ENCODE measurements at regions not wholly inside any gene's neighbourhood (a gene's known extent, or its start where the extent isn't known, plus 50 kb on each side); places are given as distances from the start of the nearest gene placed in this dataset.
"Not testable (repeated sequence)": the region's sequence is repeated elsewhere in the genome, so short reads cannot be mapped to it uniquely, and the experiment has no call there.

- H3K9me3 Mint-ChIP-seq; H3K4me3 Mint-ChIP-seq; H3K27me3 Mint-ChIP-seq (ENCODE audit: low read depth, poor library complexity); H3K27ac Mint-ChIP-seq; DNase-seq: not testable (repeated sequence)
- peaks cover 14% of the 10 kb centered on the region for H3K4me1 Mint-ChIP-seq
- H3K36me3 Mint-ChIP-seq (ENCODE audit: low read depth) = peaks cover 54% of the 10 kb centered on the region
These were observed 109.9 kb upstream of the NUTM2F start for GRCh38 chr9:94438336-94438735.

DNA sequence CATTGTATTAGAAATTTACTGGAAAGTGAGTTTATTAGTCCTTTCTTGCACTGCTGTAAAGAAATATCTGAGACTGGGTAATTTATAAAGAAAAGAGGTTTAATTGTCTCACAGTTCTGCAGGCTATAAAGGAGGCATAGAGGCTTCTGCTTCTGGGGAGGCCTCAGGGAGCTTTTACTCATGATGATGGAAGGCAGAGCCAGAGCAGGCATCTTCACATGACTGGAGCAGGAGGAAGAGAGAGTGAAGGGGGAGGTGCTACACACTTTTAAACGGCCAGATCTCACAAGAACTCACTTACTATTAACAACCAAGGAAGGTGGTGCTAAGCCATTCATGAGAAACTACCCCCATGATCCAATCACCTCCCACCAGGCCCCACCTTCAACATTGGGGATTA lies 112.7 kb upstream of the NUTM2F start:
- H3K4me3 Mint-ChIP-seq; H3K27me3 Mint-ChIP-seq (ENCODE audit: low read depth, poor library complexity); H3K27ac Mint-ChIP-seq; DNase-seq; H3K9me3 Mint-ChIP-seq: not testable (repeated sequence)
- H3K4me1 Mint-ChIP-seq = peaks cover 37% of the 10 kb centered on the region
- H3K36me3 Mint-ChIP-seq (ENCODE audit: low read depth) = peaks cover 47% of the 10 kb centered on the region

- no peak for DNase-seq
- peak overlapping the region; percentile 44 for H3K27ac Mint-ChIP-seq
- peaks cover 54% of the 10 kb centered on the region for H3K36me3 Mint-ChIP-seq (ENCODE audit: low read depth)
- TF ChIP-seq, protein P1, sequence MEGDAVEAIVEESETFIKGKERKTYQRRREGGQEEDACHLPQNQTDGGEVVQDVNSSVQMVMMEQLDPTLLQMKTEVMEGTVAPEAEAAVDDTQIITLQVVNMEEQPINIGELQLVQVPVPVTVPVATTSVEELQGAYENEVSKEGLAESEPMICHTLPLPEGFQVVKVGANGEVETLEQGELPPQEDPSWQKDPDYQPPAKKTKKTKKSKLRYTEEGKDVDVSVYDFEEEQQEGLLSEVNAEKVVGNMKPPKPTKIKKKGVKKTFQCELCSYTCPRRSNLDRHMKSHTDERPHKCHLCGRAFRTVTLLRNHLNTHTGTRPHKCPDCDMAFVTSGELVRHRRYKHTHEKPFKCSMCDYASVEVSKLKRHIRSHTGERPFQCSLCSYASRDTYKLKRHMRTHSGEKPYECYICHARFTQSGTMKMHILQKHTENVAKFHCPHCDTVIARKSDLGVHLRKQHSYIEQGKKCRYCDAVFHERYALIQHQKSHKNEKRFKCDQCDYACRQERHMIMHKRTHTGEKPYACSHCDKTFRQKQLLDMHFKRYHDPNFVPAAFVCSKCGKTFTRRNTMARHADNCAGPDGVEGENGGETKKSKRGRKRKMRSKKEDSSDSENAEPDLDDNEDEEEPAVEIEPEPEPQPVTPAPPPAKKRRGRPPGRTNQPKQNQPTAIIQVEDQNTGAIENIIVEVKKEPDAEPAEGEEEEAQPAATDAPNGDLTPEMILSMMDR (IDR thresholded peaks at IDR 0.05) = no peak
- no peak overlapping the region for H3K4me3 Mint-ChIP-seq
- H3K9me3 Mint-ChIP-seq = no peaks in the 10 kb centered on the region
- peaks cover 42% of the 10 kb centered on the region for H3K4me1 Mint-ChIP-seq
- no peaks in the 10 kb centered on the region for H3K27me3 Mint-ChIP-seq (ENCODE audit: low read depth, poor library complexity)
These were observed 113.1 kb upstream of the PCAT7 start for GRCh38 chr9:94441796-94442195.

DNA sequence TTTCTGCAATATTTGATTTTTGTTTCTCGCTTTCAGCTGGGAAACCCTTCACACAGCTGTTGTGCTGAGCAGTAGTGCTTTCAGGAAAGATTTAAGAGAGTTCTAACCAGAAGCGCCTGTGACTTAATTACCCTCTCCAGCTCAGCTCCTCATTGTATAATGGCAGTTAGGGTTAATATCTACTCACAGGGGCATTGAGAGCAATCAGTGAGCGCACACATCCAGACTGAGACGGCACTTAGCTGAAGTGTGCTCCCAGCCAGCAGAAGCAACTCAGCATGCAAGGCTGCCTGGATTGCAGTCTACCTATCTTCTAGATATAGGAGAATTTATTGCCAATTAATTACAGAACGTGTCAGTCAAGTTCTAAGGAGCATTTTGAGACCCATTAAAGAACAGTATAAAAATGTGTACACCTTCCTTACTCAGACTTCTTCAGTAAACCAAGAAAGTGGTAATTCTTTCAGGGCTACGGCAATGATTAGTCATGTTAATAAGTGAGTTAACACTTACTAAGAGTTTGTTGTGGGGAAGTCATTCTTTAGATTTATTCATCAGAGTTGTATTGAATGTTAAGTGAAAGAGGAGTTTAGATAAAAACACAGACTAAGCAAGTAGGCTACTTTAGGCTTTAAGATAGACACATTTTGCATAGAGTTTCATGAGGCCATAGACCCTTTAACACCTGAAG lies 111.7 kb upstream of the PCAT7 start:
- no peak for DNase-seq
- H3K9me3 Mint-ChIP-seq = no peaks in the 10 kb centered on the region
- H3K4me1 Mint-ChIP-seq = peaks cover 42% of the 10 kb centered on the region
- peak overlapping the region; percentile 24 for H3K27ac Mint-ChIP-seq
- TF ChIP-seq, protein P1 (IDR thresholded peaks at IDR 0.05) = no peak
- H3K36me3 Mint-ChIP-seq (ENCODE audit: low read depth) = peaks cover 64% of the 10 kb centered on the region
- H3K27me3 Mint-ChIP-seq (ENCODE audit: low read depth, poor library complexity) = no peaks in the 10 kb centered on the region
- no peak overlapping the region for H3K4me3 Mint-ChIP-seq

DNA sequence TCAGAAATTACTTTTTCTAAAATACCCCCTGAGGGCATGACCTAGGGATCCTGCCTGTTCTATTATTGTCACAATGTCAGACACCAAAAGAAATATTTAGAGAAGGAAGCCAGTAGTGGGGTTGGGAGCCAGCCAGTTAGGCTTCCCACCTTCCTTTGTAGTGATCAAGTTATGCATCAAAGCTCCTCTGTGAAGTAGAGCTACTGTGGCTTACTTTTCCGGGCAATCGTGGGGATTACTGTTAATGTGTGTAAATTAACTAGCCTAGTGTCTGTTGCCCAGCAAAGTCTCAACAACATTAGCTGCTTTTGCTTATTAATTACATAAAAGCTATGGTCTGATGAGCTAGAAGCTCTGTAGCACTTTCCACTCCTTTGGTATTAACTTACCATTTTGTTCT lies 109.0 kb upstream of the PCAT7 start:
- peaks cover 62% of the 10 kb centered on the region for H3K36me3 Mint-ChIP-seq (ENCODE audit: low read depth)
- H3K4me1 Mint-ChIP-seq = peaks cover 42% of the 10 kb centered on the region
- H3K4me3 Mint-ChIP-seq = no peak overlapping the region
- H3K27me3 Mint-ChIP-seq (ENCODE audit: low read depth, poor library complexity) = no peaks in the 10 kb centered on the region
- peak overlapping the region; percentile 69 for H3K27ac Mint-ChIP-seq
- TF ChIP-seq, protein P1 (IDR thresholded peaks at IDR 0.05) = no peak
- H3K9me3 Mint-ChIP-seq = no peaks in the 10 kb centered on the region
- no peak for DNase-seq

- H3K4me1 Mint-ChIP-seq = peaks cover 22% of the 10 kb centered on the region
- TF ChIP-seq, protein P1 (IDR thresholded peaks at IDR 0.05) = no peak
- no peaks in the 10 kb centered on the region for H3K27me3 Mint-ChIP-seq (ENCODE audit: low read depth, poor library complexity)
- DNase-seq = no peak
- H3K4me3 Mint-ChIP-seq = no peak overlapping the region
- H3K9me3 Mint-ChIP-seq = no peaks in the 10 kb centered on the region
- peak overlapping the region; percentile 25 for H3K27ac Mint-ChIP-seq
- peaks cover 53% of the 10 kb centered on the region for H3K36me3 Mint-ChIP-seq (ENCODE audit: low read depth)
These were observed 105.4 kb upstream of the PCAT7 start for GRCh38 chr9:94449486-94449885.

DNA sequence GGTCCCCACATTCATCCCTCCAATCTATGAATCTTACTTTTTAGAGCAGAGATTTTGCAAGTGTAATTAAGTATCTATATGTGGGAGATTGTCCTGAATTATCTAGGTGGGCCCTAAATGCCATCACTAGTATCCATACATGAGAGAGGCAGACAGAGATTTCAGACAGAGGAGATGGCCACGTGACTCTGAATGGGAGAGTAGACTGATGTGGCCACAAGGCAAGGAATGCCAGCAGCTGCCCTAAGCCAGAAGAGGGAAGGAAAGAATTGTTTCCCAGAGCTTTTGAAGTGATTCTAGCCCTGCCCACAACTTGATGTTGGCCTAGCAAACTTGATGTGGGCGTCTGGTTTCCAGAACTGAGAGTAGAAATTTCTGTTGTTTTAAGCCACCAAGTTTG lies 90.1 kb upstream of the PCAT7 start:
- H3K9me3 Mint-ChIP-seq = peaks cover 57% of the 10 kb centered on the region
- TF ChIP-seq, protein P1 (IDR thresholded peaks at IDR 0.05) = no peak

DNA sequence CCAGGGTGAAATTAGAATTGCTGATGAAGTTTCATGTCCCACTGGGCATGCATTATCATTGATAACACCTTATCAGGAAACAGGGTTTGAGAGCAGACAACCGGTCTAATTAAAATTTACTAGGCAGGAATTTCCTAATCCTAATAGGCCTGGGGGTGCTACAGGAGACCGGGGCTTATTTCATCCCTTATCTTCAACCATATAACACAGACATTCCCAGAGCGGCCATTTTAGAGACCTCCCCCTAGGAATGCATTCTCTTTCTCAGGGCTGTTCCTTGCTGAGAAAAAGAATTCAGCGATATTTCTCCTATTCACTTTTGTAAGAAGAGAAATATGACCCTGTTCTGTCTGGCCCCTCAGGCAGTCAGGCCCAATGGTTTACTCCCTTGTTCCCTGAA lies 82.8 kb upstream of the PCAT7 start:
- not testable (repeated sequence) for H3K27ac Mint-ChIP-seq; H3K4me3 Mint-ChIP-seq; H3K27me3 Mint-ChIP-seq (ENCODE audit: low read depth, poor library complexity); H3K4me1 Mint-ChIP-seq; DNase-seq
- peaks cover 33% of the 10 kb centered on the region for H3K36me3 Mint-ChIP-seq (ENCODE audit: low read depth)
- peaks cover 82% of the 10 kb centered on the region for H3K9me3 Mint-ChIP-seq

More for the DNA sequence above, 90.1 kb upstream of the PCAT7 start:
- no peak overlapping the region for H3K4me3 Mint-ChIP-seq
- no peak for DNase-seq
- H3K4me1 Mint-ChIP-seq = no peaks in the 10 kb centered on the region
- H3K27ac Mint-ChIP-seq = no peak overlapping the region
- H3K27me3 Mint-ChIP-seq (ENCODE audit: low read depth, poor library complexity) = peaks cover 5% of the 10 kb centered on the region
- peaks cover 73% of the 10 kb centered on the region for H3K36me3 Mint-ChIP-seq (ENCODE audit: low read depth)

Measured in nephron progenitor cell (in vitro differentiated cells).